ENCODE measurements at regions not wholly inside any gene's neighbourhood (a gene's known extent, or its start where the extent isn't known, plus 50 kb on each side); places are given as distances from the start of the nearest gene placed in this dataset.

- Mint-ChIP-seq H3K4me1 (peaks cover 9% of the 10 kb centered on the region), H3K27ac (ENCODE audit: low read depth) (no peak overlapping the region)
- ATAC-seq (replicated peaks; ENCODE audit: extremely low read depth, poor library complexity, severe bottlenecking), result no peak
Measured at GRCh38 chr9:88307136-88307535, 81.1 kb upstream of the SPIN1 start.

GRCh38 chr9:88303721-88304451, 84.4 kb upstream of the SPIN1 start:
- peaks cover 5% of the 10 kb centered on the region for H3K4me1 Mint-ChIP-seq
- ATAC-seq (replicated peaks; ENCODE audit: extremely low read depth, poor library complexity, severe bottlenecking), result no peak
- H3K36me3 Mint-ChIP-seq (ENCODE audit: insufficient read depth), result peaks cover 1% of the 10 kb centered on the region
- peaks cover 17% of the 10 kb centered on the region for H3K27me3 Mint-ChIP-seq
- no peak overlapping the region for H3K27ac Mint-ChIP-seq (ENCODE audit: low read depth)
- H3K4me3 Mint-ChIP-seq, result no peak overlapping the region
- no peaks in the 10 kb centered on the region for H3K9me3 Mint-ChIP-seq
- DNase-seq (ENCODE audit: low spot score in 2 of 2), result no peak

More at GRCh38 chr9:88307136-88307535, 81.1 kb upstream of the SPIN1 start:
- DNase-seq (ENCODE audit: low spot score in 2 of 2), result no peak
- peaks cover 14% of the 10 kb centered on the region for H3K27me3 Mint-ChIP-seq
- peaks cover 1% of the 10 kb centered on the region for H3K36me3 Mint-ChIP-seq (ENCODE audit: insufficient read depth)
- H3K9me3 Mint-ChIP-seq, result no peaks in the 10 kb centered on the region
- no peak overlapping the region for H3K4me3 Mint-ChIP-seq

DNA sequence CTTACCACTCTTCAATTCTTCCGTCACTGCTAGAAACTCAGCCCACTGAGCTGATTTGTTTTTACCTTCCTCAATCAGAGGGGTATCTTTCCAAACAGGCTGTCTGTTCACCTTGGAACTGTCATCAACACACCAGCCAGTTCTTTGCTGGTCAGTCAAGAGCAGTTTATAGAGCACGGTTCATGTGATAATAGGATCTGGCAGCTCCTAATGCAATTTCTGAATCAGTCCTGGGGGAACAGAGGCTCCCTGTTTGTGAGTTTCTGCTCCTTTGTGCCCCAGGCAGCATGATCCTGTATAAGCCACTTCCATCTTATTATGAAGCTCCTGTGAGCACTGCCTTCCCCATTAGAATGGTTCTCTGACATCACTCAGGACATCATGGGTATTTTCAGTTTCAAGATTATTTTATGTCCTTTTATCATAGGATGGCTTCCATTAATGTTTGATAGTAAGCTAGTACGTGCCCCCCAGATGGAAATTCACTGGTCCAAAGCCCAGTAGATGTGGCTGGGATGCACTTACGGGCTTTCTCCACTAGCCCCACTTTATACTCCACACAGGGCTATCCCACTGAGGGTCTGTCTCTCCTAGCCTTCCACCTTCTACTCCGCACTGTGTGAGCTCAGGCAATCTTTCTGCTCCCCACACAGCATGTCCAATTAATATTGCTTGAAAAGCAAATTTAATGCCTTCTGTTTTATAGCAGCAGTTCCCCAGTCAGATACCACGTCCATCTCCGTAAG, 85.5 kb upstream of the SPIN1 start:
- Mint-ChIP-seq H3K36me3 (ENCODE audit: insufficient read depth) (peaks cover 1% of the 10 kb centered on the region), H3K4me1 (peaks cover 5% of the 10 kb centered on the region), H3K4me3 (no peak overlapping the region), H3K27ac (ENCODE audit: low read depth) (no peak overlapping the region), H3K27me3 (peaks cover 29% of the 10 kb centered on the region), H3K9me3 (no peaks in the 10 kb centered on the region)
- no peak for ATAC-seq (replicated peaks; ENCODE audit: extremely low read depth, poor library complexity, severe bottlenecking)
- DNase-seq (ENCODE audit: low spot score in 2 of 2), result no peak

- Mint-ChIP-seq H3K27ac (ENCODE audit: low read depth) (no peak overlapping the region), H3K27me3 (peaks cover 35% of the 10 kb centered on the region), H3K9me3 (no peaks in the 10 kb centered on the region), H3K4me1 (peaks cover 5% of the 10 kb centered on the region), H3K36me3 (ENCODE audit: insufficient read depth) (peaks cover 1% of the 10 kb centered on the region), H3K4me3 (no peak overlapping the region)
- no peak for ATAC-seq (replicated peaks; ENCODE audit: extremely low read depth, poor library complexity, severe bottlenecking)
- no peak for DNase-seq (ENCODE audit: low spot score in 2 of 2)
Measured at GRCh38 chr9:88300556-88300955, 87.7 kb upstream of the SPIN1 start.

GRCh38 chr9:88291856-88292255, 96.4 kb upstream of the SPIN1 start:
- ATAC-seq (replicated peaks; ENCODE audit: extremely low read depth, poor library complexity, severe bottlenecking), result no peak
- no peak for DNase-seq (ENCODE audit: low spot score in 2 of 2)
- Mint-ChIP-seq H3K4me3 (no peak overlapping the region), H3K27ac (ENCODE audit: low read depth) (no peak overlapping the region), H3K4me1 (no peaks in the 10 kb centered on the region), H3K27me3 (no peaks in the 10 kb centered on the region), H3K36me3 (ENCODE audit: insufficient read depth) (no peaks in the 10 kb centered on the region), H3K9me3 (no peaks in the 10 kb centered on the region)

GRCh38 chr9:88291056-88291455, 97.2 kb upstream of the SPIN1 start:
- Mint-ChIP-seq H3K9me3 (no peaks in the 10 kb centered on the region), H3K4me1 (no peaks in the 10 kb centered on the region), H3K27ac (ENCODE audit: low read depth) (no peak overlapping the region)

GRCh38 chr9:88289532-88289931, 98.7 kb upstream of the SPIN1 start:
- ATAC-seq (replicated peaks; ENCODE audit: extremely low read depth, poor library complexity, severe bottlenecking) (no peak), DNase-seq (ENCODE audit: low spot score in 2 of 2) (no peak)
- H3K27ac Mint-ChIP-seq (ENCODE audit: low read depth), result no peak overlapping the region
- H3K27me3 Mint-ChIP-seq, result no peaks in the 10 kb centered on the region
- H3K36me3 Mint-ChIP-seq (ENCODE audit: insufficient read depth), result no peaks in the 10 kb centered on the region
- H3K9me3 Mint-ChIP-seq, result no peaks in the 10 kb centered on the region
- no peaks in the 10 kb centered on the region for H3K4me1 Mint-ChIP-seq
- H3K4me3 Mint-ChIP-seq, result no peak overlapping the region

More at GRCh38 chr9:88291056-88291455, 97.2 kb upstream of the SPIN1 start:
- H3K4me3 Mint-ChIP-seq, result no peak overlapping the region
- no peaks in the 10 kb centered on the region for H3K27me3 Mint-ChIP-seq
- ATAC-seq (replicated peaks; ENCODE audit: extremely low read depth, poor library complexity, severe bottlenecking), result no peak
- DNase-seq (ENCODE audit: low spot score in 2 of 2), result no peak
- H3K36me3 Mint-ChIP-seq (ENCODE audit: insufficient read depth), result no peaks in the 10 kb centered on the region

- H3K27ac Mint-ChIP-seq (ENCODE audit: low read depth), result no peak overlapping the region
- H3K27me3 Mint-ChIP-seq, result no peaks in the 10 kb centered on the region
- H3K4me3 Mint-ChIP-seq, result no peak overlapping the region
- no peaks in the 10 kb centered on the region for H3K9me3 Mint-ChIP-seq
- ATAC-seq (replicated peaks; ENCODE audit: extremely low read depth, poor library complexity, severe bottlenecking) (no peak), DNase-seq (ENCODE audit: low spot score in 2 of 2) (no peak)
- no peaks in the 10 kb centered on the region for H3K36me3 Mint-ChIP-seq (ENCODE audit: insufficient read depth)
- no peaks in the 10 kb centered on the region for H3K4me1 Mint-ChIP-seq
Measured at GRCh38 chr9:88287972-88288371, 100.3 kb upstream of the SPIN1 start.

DNA sequence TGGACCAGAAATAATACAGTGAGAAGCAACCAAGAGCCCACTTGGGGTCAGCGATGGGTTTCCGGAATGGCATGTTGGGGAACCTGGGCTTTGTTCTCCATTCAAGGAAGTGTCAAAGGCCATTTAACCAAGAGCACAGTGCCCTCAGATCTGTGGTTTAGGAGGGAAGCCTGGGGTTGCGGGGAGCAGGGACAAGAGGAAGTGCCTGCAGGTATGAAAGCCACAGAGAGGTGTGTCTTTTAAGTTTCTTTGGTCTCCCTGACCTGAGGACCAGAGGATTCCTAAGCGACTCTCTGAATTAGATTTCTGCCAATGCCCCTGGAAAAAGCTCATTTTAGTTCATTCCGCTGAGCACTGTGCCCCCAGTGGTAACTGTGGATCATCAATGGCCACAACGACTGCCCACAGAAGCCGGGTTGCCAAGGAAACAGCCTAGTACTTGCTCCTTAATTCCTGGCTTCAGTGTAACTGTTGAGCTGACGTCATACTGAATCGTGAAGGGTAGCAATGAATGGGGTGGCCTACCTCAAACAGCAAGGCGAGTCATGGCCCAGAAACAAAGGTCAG, 107.3 kb upstream of the SPIN1 start:
- ATAC-seq (replicated peaks; ENCODE audit: extremely low read depth, poor library complexity, severe bottlenecking), result no peak
- peaks cover 10% of the 10 kb centered on the region for H3K4me1 Mint-ChIP-seq
- peaks cover 32% of the 10 kb centered on the region for H3K27me3 Mint-ChIP-seq
- no peak overlapping the region for H3K4me3 Mint-ChIP-seq
- DNase-seq (ENCODE audit: low spot score in 2 of 2), result no peak
- H3K36me3 Mint-ChIP-seq (ENCODE audit: insufficient read depth), result no peaks in the 10 kb centered on the region
- H3K9me3 Mint-ChIP-seq, result no peaks in the 10 kb centered on the region
- H3K27ac Mint-ChIP-seq (ENCODE audit: low read depth), result no peak overlapping the region

DNA sequence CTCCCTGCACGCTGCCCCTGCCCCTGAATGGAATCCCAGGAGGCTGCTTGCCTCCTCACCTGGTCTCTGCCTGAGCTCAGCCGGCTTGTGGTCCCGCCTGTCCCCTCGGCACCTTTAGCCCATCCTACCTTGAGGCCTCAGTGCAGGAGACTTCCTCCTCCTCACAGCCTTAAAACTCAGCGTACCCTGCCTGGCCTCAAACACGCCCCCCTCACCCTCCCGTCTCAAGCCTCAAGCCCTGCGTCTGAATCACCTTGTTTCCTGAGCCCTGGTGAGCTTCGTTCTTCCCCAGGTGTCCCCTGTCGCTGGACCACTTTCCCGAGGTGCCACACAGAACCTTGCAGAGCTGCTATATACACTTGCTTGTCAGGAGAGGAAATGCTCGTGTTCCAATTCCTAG, 110.2 kb upstream of the SPIN1 start:
- peaks cover 47% of the 10 kb centered on the region for H3K27me3 Mint-ChIP-seq
- no peak overlapping the region for H3K27ac Mint-ChIP-seq (ENCODE audit: low read depth)
- no peaks in the 10 kb centered on the region for H3K9me3 Mint-ChIP-seq
- DNase-seq (ENCODE audit: low spot score in 2 of 2), result no peak
- H3K4me1 Mint-ChIP-seq, result peaks cover 10% of the 10 kb centered on the region
- H3K36me3 Mint-ChIP-seq (ENCODE audit: insufficient read depth), result no peaks in the 10 kb centered on the region
- no peak overlapping the region for H3K4me3 Mint-ChIP-seq
- no peak for ATAC-seq (replicated peaks; ENCODE audit: extremely low read depth, poor library complexity, severe bottlenecking)

- Mint-ChIP-seq H3K27ac (ENCODE audit: low read depth) (no peak overlapping the region), H3K9me3 (no peaks in the 10 kb centered on the region), H3K4me3 (no peak overlapping the region), H3K36me3 (ENCODE audit: insufficient read depth) (no peaks in the 10 kb centered on the region), H3K4me1 (no peaks in the 10 kb centered on the region), H3K27me3 (peaks cover 39% of the 10 kb centered on the region)
- DNase-seq (ENCODE audit: low spot score in 2 of 2) (no peak), ATAC-seq (replicated peaks; ENCODE audit: extremely low read depth, poor library complexity, severe bottlenecking) (no peak)
Measured at GRCh38 chr9:88274078-88274477, 114.2 kb upstream of the SPIN1 start.

- ATAC-seq (replicated peaks; ENCODE audit: extremely low read depth, poor library complexity, severe bottlenecking) (no peak), DNase-seq (ENCODE audit: low spot score in 2 of 2) (no peak)
- H3K4me1 Mint-ChIP-seq, result no peaks in the 10 kb centered on the region
- no peak overlapping the region for H3K27ac Mint-ChIP-seq (ENCODE audit: low read depth)
- no peaks in the 10 kb centered on the region for H3K9me3 Mint-ChIP-seq
- H3K36me3 Mint-ChIP-seq (ENCODE audit: insufficient read depth), result no peaks in the 10 kb centered on the region
- H3K4me3 Mint-ChIP-seq, result no peak overlapping the region
- H3K27me3 Mint-ChIP-seq, result peaks cover 35% of the 10 kb centered on the region
Measured at GRCh38 chr9:88272986-88273385, 115.3 kb upstream of the SPIN1 start.

GRCh38 chr9:88270413-88270812, 117.8 kb upstream of the SPIN1 start:
- H3K9me3 Mint-ChIP-seq, result no peaks in the 10 kb centered on the region
- no peaks in the 10 kb centered on the region for H3K36me3 Mint-ChIP-seq (ENCODE audit: insufficient read depth)
- no peak for ATAC-seq (replicated peaks; ENCODE audit: extremely low read depth, poor library complexity, severe bottlenecking)
- no peak overlapping the region for H3K27ac Mint-ChIP-seq (ENCODE audit: low read depth)
- peaks cover 10% of the 10 kb centered on the region for H3K27me3 Mint-ChIP-seq
- DNase-seq (ENCODE audit: low spot score in 2 of 2), result no peak
- H3K4me3 Mint-ChIP-seq, result no peak overlapping the region
- no peaks in the 10 kb centered on the region for H3K4me1 Mint-ChIP-seq
